ES-I3 (cell line): ENCODE measurements at regions not wholly inside any gene's neighbourhood (a gene's known extent, or its start where the extent isn't known, plus 50 kb on each side); places are given as distances from the start of the nearest gene placed in this dataset.

ENCODE experiments used
- H3K36me3 ChIP-seq: 2 replicates; pipeline ENCODE4 v1.6.1; 2013; ENCODE audit warnings: mild to moderate bottlenecking, low read length, control low read depth, moderate library complexity; ENCODE audit not compliant: insufficient read depth
- H3K4me1 ChIP-seq: 2 replicates; pipeline ENCODE4 v1.6.1; 2013; ENCODE audit warnings: mild to moderate bottlenecking, control low read depth, low read length; ENCODE audit not compliant: insufficient read depth
- H3K9ac ChIP-seq: 2 replicates; pipeline ENCODE4 v1.6.1; 2013; ENCODE audit warnings: low read depth, mild to moderate bottlenecking, low read length, moderate library complexity
- H3K9me3 ChIP-seq: 2 replicates; pipeline ENCODE4 v1.6.1; 2013; ENCODE audit warnings: mild to moderate bottlenecking, low read length, moderate library complexity; ENCODE audit not compliant: control insufficient read depth, insufficient read depth

DNA sequence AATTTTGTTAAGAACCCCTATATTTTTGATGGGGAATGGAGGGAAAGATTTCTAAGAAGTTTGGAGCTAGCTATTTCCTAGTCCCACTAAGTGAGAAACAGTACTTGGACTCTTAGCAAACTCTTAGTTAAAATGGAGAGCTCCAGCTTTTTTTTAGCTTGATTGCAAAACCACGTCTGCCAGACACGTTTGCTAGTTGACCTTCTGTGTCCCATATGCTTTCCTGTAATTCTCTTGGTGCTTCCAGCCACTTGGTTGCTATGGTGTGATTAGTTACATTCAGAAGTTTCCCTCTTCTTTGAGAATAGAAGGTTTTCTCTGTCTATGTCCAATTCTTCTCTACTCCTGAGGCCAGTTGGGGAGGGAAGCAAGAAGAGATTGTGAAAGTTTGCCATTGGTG is 417.0 kb upstream of the TLE4 start:
- H3K9ac ChIP-seq = no peak overlapping the region
- no peaks in the 10 kb centered on the region for H3K4me1 ChIP-seq
- no peaks in the 10 kb centered on the region for H3K36me3 ChIP-seq
- H3K9me3 ChIP-seq = no peaks in the 10 kb centered on the region

GRCh38 chr9:79155308-79155707 is 416.5 kb upstream of the TLE4 start:
- H3K9me3 ChIP-seq = no peaks in the 10 kb centered on the region
- no peaks in the 10 kb centered on the region for H3K36me3 ChIP-seq
- H3K9ac ChIP-seq = no peak overlapping the region
- H3K4me1 ChIP-seq = no peaks in the 10 kb centered on the region

- Histone ChIP-seq H3K9ac (no peak overlapping the region), H3K9me3 (no peaks in the 10 kb centered on the region), H3K36me3 (no peaks in the 10 kb centered on the region), H3K4me1 (no peaks in the 10 kb centered on the region)
These were observed 408.2 kb upstream of the TLE4 start for GRCh38 chr9:79163544-79163943.

GRCh38 chr9:79164406-79164805 is 407.4 kb upstream of the TLE4 start:
- Histone ChIP-seq H3K9me3 (no peaks in the 10 kb centered on the region), H3K4me1 (no peaks in the 10 kb centered on the region), H3K36me3 (no peaks in the 10 kb centered on the region), H3K9ac (no peak overlapping the region)

GRCh38 chr9:79165020-79165780 is 406.6 kb upstream of the TLE4 start:
- Histone ChIP-seq H3K9ac (no peak overlapping the region), H3K36me3 (no peaks in the 10 kb centered on the region), H3K4me1 (no peaks in the 10 kb centered on the region), H3K9me3 (no peaks in the 10 kb centered on the region)

DNA sequence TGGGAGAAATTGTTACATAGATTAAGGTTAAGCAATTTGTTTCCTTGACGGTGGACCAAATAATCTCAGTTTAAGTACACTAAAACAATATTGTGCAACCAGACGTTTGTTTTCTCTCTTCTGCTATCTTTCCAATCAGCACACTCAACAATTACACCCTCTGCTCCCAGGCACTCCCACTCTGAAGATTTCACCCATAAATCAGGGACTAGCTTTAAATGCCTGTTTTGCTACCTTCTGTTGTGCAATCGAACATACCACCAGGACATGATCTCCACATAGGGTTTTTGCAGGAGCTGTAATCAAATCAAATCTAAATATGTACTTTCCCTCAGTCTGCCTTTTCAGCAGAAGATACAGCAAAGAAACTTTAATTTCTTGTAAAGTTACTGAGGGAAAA is 405.8 kb upstream of the TLE4 start:
- Histone ChIP-seq H3K36me3 (no peaks in the 10 kb centered on the region), H3K9me3 (no peaks in the 10 kb centered on the region), H3K9ac (no peak overlapping the region), H3K4me1 (no peaks in the 10 kb centered on the region)

DNA sequence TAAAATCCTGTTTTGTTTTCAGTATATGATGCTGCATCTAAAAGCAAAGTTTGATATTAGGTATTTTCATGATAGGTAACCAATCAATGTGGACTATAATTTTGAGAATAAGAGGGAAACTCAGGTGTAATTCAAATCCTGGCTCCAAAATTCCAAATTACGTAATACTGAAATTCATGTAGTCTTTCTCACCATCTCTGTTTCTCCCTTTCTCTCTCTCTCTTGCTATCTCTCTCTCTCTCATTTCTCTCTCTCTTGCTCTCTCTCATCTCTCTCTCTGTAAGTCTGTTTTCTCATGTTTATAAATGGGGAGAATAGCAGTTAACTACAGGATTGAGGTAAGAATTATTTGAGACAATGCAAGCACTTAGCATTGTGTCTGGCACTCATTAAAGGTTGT is 401.1 kb upstream of the TLE4 start:
- H3K4me1 ChIP-seq = no peaks in the 10 kb centered on the region
- H3K9me3 ChIP-seq = no peaks in the 10 kb centered on the region
- no peaks in the 10 kb centered on the region for H3K36me3 ChIP-seq
- no peak overlapping the region for H3K9ac ChIP-seq

DNA sequence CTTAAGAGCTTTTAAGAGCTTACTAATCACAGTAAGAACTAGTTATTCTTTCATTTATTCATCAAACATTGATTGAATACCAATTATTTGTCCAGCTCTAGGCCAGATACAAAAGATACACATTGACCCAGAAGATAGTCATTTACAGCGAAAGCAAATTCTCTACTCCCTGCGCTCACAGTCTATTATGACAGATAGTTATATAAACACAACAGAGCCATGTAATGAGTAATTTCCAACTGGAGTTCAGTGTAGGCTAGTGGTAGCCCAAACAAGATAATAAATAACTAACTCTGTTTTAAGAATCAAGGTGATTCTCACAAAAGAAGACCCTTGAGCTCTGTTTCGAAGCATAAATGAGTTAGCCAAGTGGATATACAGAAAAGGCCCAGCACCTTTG is 397.8 kb upstream of the TLE4 start:
- Histone ChIP-seq H3K9me3 (no peaks in the 10 kb centered on the region), H3K9ac (no peak overlapping the region), H3K4me1 (no peaks in the 10 kb centered on the region), H3K36me3 (no peaks in the 10 kb centered on the region)

GRCh38 chr9:79176014-79176697 is 395.6 kb upstream of the TLE4 start:
- H3K9ac ChIP-seq = no peak overlapping the region
- H3K4me1 ChIP-seq = no peaks in the 10 kb centered on the region
- H3K36me3 ChIP-seq = no peaks in the 10 kb centered on the region
- H3K9me3 ChIP-seq = no peaks in the 10 kb centered on the region

GRCh38 chr9:79184831-79185230 is 386.9 kb upstream of the TLE4 start:
- Histone ChIP-seq H3K9me3 (peaks cover 3% of the 10 kb centered on the region; the same call in 1 of the 2 replicates), H3K9ac (no peak overlapping the region), H3K36me3 (no peaks in the 10 kb centered on the region), H3K4me1 (no peaks in the 10 kb centered on the region)

- no peaks in the 10 kb centered on the region for H3K4me1 ChIP-seq
- no peaks in the 10 kb centered on the region for H3K36me3 ChIP-seq
- H3K9me3 ChIP-seq = peaks cover 3% of the 10 kb centered on the region; the same call in 1 of the 2 replicates
- H3K9ac ChIP-seq = no peak overlapping the region
These were observed 385.9 kb upstream of the TLE4 start for GRCh38 chr9:79185866-79186265.

- Histone ChIP-seq H3K4me1 (no peaks in the 10 kb centered on the region), H3K9me3 (no peaks in the 10 kb centered on the region; the same call in 1 of the 2 replicates), H3K9ac (no peak overlapping the region), H3K36me3 (no peaks in the 10 kb centered on the region)
These were observed 382.2 kb upstream of the TLE4 start for GRCh38 chr9:79189511-79189924.

- H3K9ac ChIP-seq = no peak overlapping the region
- no peaks in the 10 kb centered on the region for H3K36me3 ChIP-seq
- no peaks in the 10 kb centered on the region for H3K4me1 ChIP-seq
- H3K9me3 ChIP-seq = no peaks in the 10 kb centered on the region
These were observed 378.8 kb upstream of the TLE4 start for GRCh38 chr9:79193001-79193400.

DNA sequence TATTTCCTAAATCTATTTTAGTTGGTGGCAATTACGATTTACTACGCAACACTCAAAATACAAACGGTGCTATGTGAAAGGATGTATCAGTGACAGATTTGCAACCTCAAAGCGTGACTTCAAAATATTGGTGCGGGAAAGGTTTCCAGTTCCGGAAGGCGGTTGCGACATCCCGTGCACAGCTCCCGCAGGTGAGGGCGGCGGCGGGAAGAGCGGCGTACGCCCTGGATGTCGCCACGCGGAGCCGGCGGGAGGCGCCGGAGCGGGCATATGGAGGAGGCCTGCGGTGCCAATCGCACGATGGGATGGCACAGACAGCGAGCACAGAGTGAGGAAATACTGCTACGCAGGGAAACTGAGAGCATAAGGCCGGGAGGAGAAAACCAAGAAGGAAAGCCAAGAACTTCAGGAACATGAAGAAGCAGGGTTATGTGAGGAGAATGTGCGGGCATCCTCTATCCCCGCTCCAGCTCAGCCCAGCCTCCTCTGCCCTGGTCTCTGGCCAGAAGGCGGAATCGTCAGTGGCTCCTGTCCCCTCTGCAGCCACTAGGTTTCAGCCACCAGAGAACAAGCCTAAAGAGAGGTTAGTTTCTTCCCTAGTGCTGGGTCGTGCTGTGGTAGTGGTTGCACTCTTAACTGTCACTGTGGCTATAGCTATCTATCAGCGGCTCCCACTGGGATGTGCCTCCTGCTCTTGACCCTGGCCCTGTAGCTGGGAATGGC is 378.1 kb upstream of the TLE4 start:
- no peaks in the 10 kb centered on the region for H3K36me3 ChIP-seq
- H3K4me1 ChIP-seq = no peaks in the 10 kb centered on the region
- H3K9ac ChIP-seq = no peak overlapping the region
- H3K9me3 ChIP-seq = no peaks in the 10 kb centered on the region

- Histone ChIP-seq H3K9ac (no peak overlapping the region), H3K9me3 (no peaks in the 10 kb centered on the region), H3K4me1 (no peaks in the 10 kb centered on the region), H3K36me3 (no peaks in the 10 kb centered on the region)
These were observed 375.9 kb upstream of the TLE4 start for GRCh38 chr9:79195879-79196278.
